ENCODE measurements at regions not wholly inside any gene's neighbourhood (a gene's known extent, or its start where the extent isn't known, plus 50 kb on each side); places are given as distances from the start of the nearest gene placed in this dataset.

GRCh38 chr18:38576349-38576748, 1010.8 kb upstream of the CELF4 start:
- Histone ChIP-seq H3F3A (ENCODE audit: control insufficient read depth, insufficient read depth) (no peaks in the 10 kb centered on the region), H3K9me3 (ENCODE audit: control insufficient read depth, insufficient read depth, low read length) (no peaks in the 10 kb centered on the region), H3K36me3 (ENCODE audit: control insufficient read depth, low read length) (no peaks in the 10 kb centered on the region), H3K4me2 (ENCODE audit: low read length) (no peak overlapping the region), H3K4me3 (ENCODE audit: low read length) (no peak overlapping the region), H4K20me1 (ENCODE audit: control insufficient read depth, insufficient read depth, low read depth, low read length) (no peaks in the 10 kb centered on the region), H3K79me2 (ENCODE audit: control insufficient read depth, low read length) (no peaks in the 10 kb centered on the region), H3K27ac (ENCODE audit: low read depth, low read length) (no peak overlapping the region), H3K9me2 (replicated peaks; ENCODE audit: control insufficient read depth, low read length) (no peaks in the 10 kb centered on the region), H3K27me3 (ENCODE audit: control insufficient read depth, low read length) (no peaks in the 10 kb centered on the region), H3K4me1 (ENCODE audit: control insufficient read depth, low read length) (no peaks in the 10 kb centered on the region)
- TF ChIP-seq EZH2phosphoT487 (IDR thresholded peaks at IDR 0.05; ENCODE audit: borderline replicate concordance, low read length) (no peak), CTCF (IDR thresholded peaks at IDR 0.05; ENCODE audit: low read depth, low read length, poor library complexity, severe bottlenecking) (no peak)

GRCh38 chr18:38575648-38576047, 1010.0 kb upstream of the CELF4 start:
- H3K4me1 ChIP-seq (ENCODE audit: control insufficient read depth, low read length) = no peaks in the 10 kb centered on the region
- H3K9me2 ChIP-seq (replicated peaks; ENCODE audit: control insufficient read depth, low read length) = no peaks in the 10 kb centered on the region
- H3K79me2 ChIP-seq (ENCODE audit: control insufficient read depth, low read length) = no peaks in the 10 kb centered on the region
- H3K27ac ChIP-seq (ENCODE audit: low read depth, low read length) = no peak overlapping the region
- no peaks in the 10 kb centered on the region for H3F3A ChIP-seq (ENCODE audit: control insufficient read depth, insufficient read depth)
- H3K36me3 ChIP-seq (ENCODE audit: control insufficient read depth, low read length) = no peaks in the 10 kb centered on the region
- no peak overlapping the region for H3K4me3 ChIP-seq (ENCODE audit: low read length)
- H3K9me3 ChIP-seq (ENCODE audit: control insufficient read depth, insufficient read depth, low read length) = no peaks in the 10 kb centered on the region
- TF ChIP-seq CTCF (IDR thresholded peaks at IDR 0.05; ENCODE audit: low read depth, low read length, poor library complexity, severe bottlenecking) (no peak), EZH2phosphoT487 (IDR thresholded peaks at IDR 0.05; ENCODE audit: borderline replicate concordance, low read length) (no peak)
- no peaks in the 10 kb centered on the region for H4K20me1 ChIP-seq (ENCODE audit: control insufficient read depth, insufficient read depth, low read depth, low read length)
- H3K27me3 ChIP-seq (ENCODE audit: control insufficient read depth, low read length) = no peaks in the 10 kb centered on the region
- H3K4me2 ChIP-seq (ENCODE audit: low read length) = no peak overlapping the region

- H3K27me3 ChIP-seq (ENCODE audit: control insufficient read depth, low read length) = no peaks in the 10 kb centered on the region
- no peaks in the 10 kb centered on the region for H3K4me1 ChIP-seq (ENCODE audit: control insufficient read depth, low read length)
- H3K4me2 ChIP-seq (ENCODE audit: low read length) = no peak overlapping the region
- no peaks in the 10 kb centered on the region for H3K9me2 ChIP-seq (replicated peaks; ENCODE audit: control insufficient read depth, low read length)
- H4K20me1 ChIP-seq (ENCODE audit: control insufficient read depth, insufficient read depth, low read depth, low read length) = no peaks in the 10 kb centered on the region
- H3K4me3 ChIP-seq (ENCODE audit: low read length) = no peak overlapping the region
- no peaks in the 10 kb centered on the region for H3F3A ChIP-seq (ENCODE audit: control insufficient read depth, insufficient read depth)
- no peak overlapping the region for H3K27ac ChIP-seq (ENCODE audit: low read depth, low read length)
- H3K79me2 ChIP-seq (ENCODE audit: control insufficient read depth, low read length) = no peaks in the 10 kb centered on the region
- H3K9me3 ChIP-seq (ENCODE audit: control insufficient read depth, insufficient read depth, low read length) = no peaks in the 10 kb centered on the region
- no peaks in the 10 kb centered on the region for H3K36me3 ChIP-seq (ENCODE audit: control insufficient read depth, low read length)
- TF ChIP-seq EZH2phosphoT487 (IDR thresholded peaks at IDR 0.05; ENCODE audit: borderline replicate concordance, low read length) (no peak), CTCF (IDR thresholded peaks at IDR 0.05; ENCODE audit: low read depth, low read length, poor library complexity, severe bottlenecking) (no peak)
These were observed 1009.4 kb upstream of the CELF4 start for GRCh38 chr18:38575023-38575422.

Measured in DOHH2 (cell line).